ENCODE measurements at regions not wholly inside any gene's neighbourhood (a gene's known extent, or its start where the extent isn't known, plus 50 kb on each side); places are given as distances from the start of the nearest gene placed in this dataset.

DNA sequence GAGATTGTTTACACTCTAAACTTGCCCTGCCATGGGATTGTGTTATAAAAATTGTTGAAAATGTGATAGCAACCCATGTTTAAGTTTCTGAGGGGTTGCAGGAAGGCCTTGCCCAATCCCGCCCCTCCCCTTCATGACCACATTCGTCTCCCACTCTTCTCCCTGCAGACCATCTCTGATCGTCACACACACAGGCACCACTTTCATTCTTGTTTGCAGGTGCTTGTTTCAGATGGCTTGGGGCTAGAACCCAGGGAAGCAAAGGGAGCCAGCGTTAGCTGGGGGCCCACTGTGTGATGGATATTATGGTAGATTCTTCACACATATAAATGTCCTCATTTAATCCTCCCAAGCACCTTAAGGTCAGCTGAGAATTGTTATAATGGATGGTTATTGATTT, 286.7 kb upstream of the HABP2 start:
- TF ChIP-seq, protein P1, sequence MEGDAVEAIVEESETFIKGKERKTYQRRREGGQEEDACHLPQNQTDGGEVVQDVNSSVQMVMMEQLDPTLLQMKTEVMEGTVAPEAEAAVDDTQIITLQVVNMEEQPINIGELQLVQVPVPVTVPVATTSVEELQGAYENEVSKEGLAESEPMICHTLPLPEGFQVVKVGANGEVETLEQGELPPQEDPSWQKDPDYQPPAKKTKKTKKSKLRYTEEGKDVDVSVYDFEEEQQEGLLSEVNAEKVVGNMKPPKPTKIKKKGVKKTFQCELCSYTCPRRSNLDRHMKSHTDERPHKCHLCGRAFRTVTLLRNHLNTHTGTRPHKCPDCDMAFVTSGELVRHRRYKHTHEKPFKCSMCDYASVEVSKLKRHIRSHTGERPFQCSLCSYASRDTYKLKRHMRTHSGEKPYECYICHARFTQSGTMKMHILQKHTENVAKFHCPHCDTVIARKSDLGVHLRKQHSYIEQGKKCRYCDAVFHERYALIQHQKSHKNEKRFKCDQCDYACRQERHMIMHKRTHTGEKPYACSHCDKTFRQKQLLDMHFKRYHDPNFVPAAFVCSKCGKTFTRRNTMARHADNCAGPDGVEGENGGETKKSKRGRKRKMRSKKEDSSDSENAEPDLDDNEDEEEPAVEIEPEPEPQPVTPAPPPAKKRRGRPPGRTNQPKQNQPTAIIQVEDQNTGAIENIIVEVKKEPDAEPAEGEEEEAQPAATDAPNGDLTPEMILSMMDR (IDR thresholded peaks at IDR 0.05; ENCODE audit: low read length) = no peak
- no peak for TF ChIP-seq EZH2 (IDR thresholded peaks at IDR 0.05; ENCODE audit: borderline replicate concordance, low read length)

All from OCI-LY1 (cell line).